HepG2 (cell line): ENCODE measurements at regions not wholly inside any gene's neighbourhood (a gene's known extent, or its start where the extent isn't known, plus 50 kb on each side); places are given as distances from the start of the nearest gene placed in this dataset.

ENCODE experiments used
- CREB1 ChIP-seq, 2 experiments: fragments of 450-650 bp in 1 of 2; IDR thresholded peaks; 2 replicates each; pipeline ENCODE4 v1.6.1; 2016 to 2017; ENCODE audit warnings: control low read depth in 1 of 2, mild to moderate bottlenecking in 1 of 2, missing compliant biosample characterization in 1 of 2, missing genetic modification characterization in 1 of 2
- FOXA1 ChIP-seq, 2 experiments: fragments of 450-650 bp in 1 of 2; sonication (generic) in 1 of 2; formaldehyde crosslinking in 1 of 2; IDR thresholded peaks; 2 replicates each; pipeline versions ENCODE4 v1.4.0 to v1.6.1; 2016 to 2020; ENCODE audit warnings: missing genetic modification reagents in 1 of 2
- FOXP1 ChIP-seq, 2 experiments: fragments of 450-650 bp in 1 of 2; IDR thresholded peaks; 2 replicates each; pipeline ENCODE4 v1.6.1; 2017 to 2018; ENCODE audit warnings: antibody characterized with exemption in 1 of 2
- HDAC2 ChIP-seq: sonication (generic); formaldehyde crosslinking; IDR thresholded peaks from 2 replicates; pipeline ENCODE4 v1.4.0; 2020; ENCODE audit warnings: missing genetic modification reagents
- KIAA2018 ChIP-seq: sonication (generic); formaldehyde crosslinking; IDR thresholded peaks from 2 replicates; pipeline ENCODE4 v1.5.0; 2020; ENCODE audit warnings: mild to moderate bottlenecking, missing genetic modification reagents, borderline replicate concordance
- PHF8 ChIP-seq: sonication (generic); formaldehyde crosslinking; IDR thresholded peaks from 2 replicates; pipeline ENCODE4 v1.5.0; 2020; ENCODE audit warnings: missing genetic modification reagents
- RARA ChIP-seq: IDR thresholded peaks from 2 replicates; pipeline ENCODE4 v1.6.1; 2016; ENCODE audit warnings: missing genetic modification reagents, missing compliant biosample characterization
- SKI ChIP-seq: fragments of 450-650 bp; IDR thresholded peaks from one replicate; pipeline ENCODE4 v1.6.1; 2018; ENCODE audit warnings: mild to moderate bottlenecking; ENCODE audit not compliant: partially characterized antibody
- SOX13 ChIP-seq, 3 experiments: fragments of 450-650 bp in 1 of 3; sonication (generic) in 1 of 3; formaldehyde crosslinking in 1 of 3; IDR thresholded peaks in 2 of 3; conservative IDR thresholded peaks in 1 of 3; 2 replicates each; pipeline versions ENCODE4 v1.5.0 to v1.6.1; 2016 to 2020; ENCODE audit warnings: antibody characterized with exemption in 1 of 3, mild to moderate bottlenecking in 1 of 3, missing compliant biosample characterization in 1 of 3, missing genetic modification reagents in 1 of 3, moderate library complexity in 1 of 3
- ZNF703 ChIP-seq: sonication (generic); formaldehyde crosslinking; IDR thresholded peaks from 2 replicates; pipeline ENCODE4 v1.5.1; 2020; ENCODE audit warnings: missing genetic modification reagents, mild to moderate bottlenecking, moderate library complexity, borderline replicate concordance
- ZNF720 ChIP-seq: sonication (generic); formaldehyde crosslinking; IDR thresholded peaks from 2 replicates; pipeline ENCODE4 v1.4.0; 2020; ENCODE audit warnings: missing genetic modification reagents
- TF ChIP-seq, protein P1 (sequence below): sonication (generic); formaldehyde crosslinking; IDR thresholded peaks from 2 replicates; pipeline ENCODE4 v1.8.1; 2023; ENCODE audit warnings: missing genetic modification reagents, inconsistent platforms, borderline replicate concordance

DNA sequence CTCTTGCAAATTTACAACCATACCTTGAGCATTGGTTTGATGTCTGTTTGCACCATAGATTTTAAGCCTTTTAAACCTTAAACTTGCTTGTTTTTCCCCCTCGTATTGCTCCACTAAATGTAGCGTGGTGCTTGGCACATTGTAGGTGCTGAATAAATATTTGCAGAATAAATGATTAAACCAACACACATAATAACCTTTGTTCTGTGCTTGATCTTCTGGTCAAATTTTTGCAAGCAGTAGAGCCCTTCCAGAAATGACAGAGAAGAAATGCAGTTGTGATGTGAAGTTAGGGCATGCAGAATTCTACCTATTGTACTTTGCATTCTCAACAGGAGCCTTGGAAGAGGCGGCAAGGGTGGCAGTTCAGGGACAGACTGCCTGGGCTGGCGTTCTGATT lies 394.4 kb upstream of the TBX3 start (continued):
- no peak for TF ChIP-seq KIAA2018 (CRISPR knock-in tag)
- peak; percentile 49 for TF ChIP-seq RARA (CRISPR knock-in tag)
- TF ChIP-seq ZNF703 = no peak; the same call in 1 of the 2 replicates
- 0 out of 2 replicates have a peak, but pooled peaks have one; percentile 15 for TF ChIP-seq PHF8 (CRISPR knock-in tag)
- no peak for TF ChIP-seq SOX13 (IDR thresholded peaks at IDR 0.05)
- TF ChIP-seq SOX13 (CRISPR knock-in tag; conservative IDR thresholded peaks at IDR 0.05 in 1 of 2, IDR thresholded peaks at IDR 0.05 in 1 of 2) = peak in 1 of 2 experiments; percentile 56; a peak in 1 of 4 replicates
- TF ChIP-seq SKI = peak; percentile 16
- TF ChIP-seq FOXP1 (IDR thresholded peaks at IDR 0.05) = no peak
- peak; percentile 54; the same call in 1 of the 2 replicates for TF ChIP-seq FOXP1 (CRISPR knock-in tag; IDR thresholded peaks at IDR 0.05)
- TF ChIP-seq HDAC2 (CRISPR knock-in tag) = peak; percentile 42; the same call in 1 of the 2 replicates
- TF ChIP-seq FOXA1 (IDR thresholded peaks at IDR 0.05) = no peak
- peak; percentile 44; the same call in 1 of the 2 replicates for TF ChIP-seq FOXA1 (CRISPR knock-in tag; IDR thresholded peaks at IDR 0.05)
- TF ChIP-seq ZNF720 (CRISPR knock-in tag) = no peak
- TF ChIP-seq, protein P1, sequence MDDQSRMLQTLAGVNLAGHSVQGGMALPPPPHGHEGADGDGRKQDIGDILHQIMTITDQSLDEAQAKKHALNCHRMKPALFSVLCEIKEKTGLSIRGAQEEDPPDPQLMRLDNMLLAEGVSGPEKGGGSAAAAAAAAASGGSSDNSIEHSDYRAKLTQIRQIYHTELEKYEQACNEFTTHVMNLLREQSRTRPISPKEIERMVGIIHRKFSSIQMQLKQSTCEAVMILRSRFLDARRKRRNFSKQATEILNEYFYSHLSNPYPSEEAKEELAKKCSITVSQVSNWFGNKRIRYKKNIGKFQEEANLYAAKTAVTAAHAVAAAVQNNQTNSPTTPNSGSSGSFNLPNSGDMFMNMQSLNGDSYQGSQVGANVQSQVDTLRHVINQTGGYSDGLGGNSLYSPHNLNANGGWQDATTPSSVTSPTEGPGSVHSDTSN (CRISPR knock-in tag) = no peak
- no peak for TF ChIP-seq CREB1 (IDR thresholded peaks at IDR 0.05)
- TF ChIP-seq CREB1 (CRISPR knock-in tag; IDR thresholded peaks at IDR 0.05) = peak; percentile 55; the same call in 1 of the 2 replicates
